IMR-90 (cell line): ENCODE measurements at regions not wholly inside any gene's neighbourhood (a gene's known extent, or its start where the extent isn't known, plus 50 kb on each side); places are given as distances from the start of the nearest gene placed in this dataset.

Source experiments
- ATAC-seq: fragments of 200-7000 bp; cut with Tn5 transposase; 2 replicates; pipeline ENCODE4 v1.9.1; 2020; ENCODE audit warnings: low read depth, mild to moderate bottlenecking, moderate library complexity
- BruUV-seq: library from RNA; stranded (reverse); fragments of 400-500 nt; replicated peaks from 2 replicates; lab custom pipeline; 2021; lab: Mats Ljungman, UMichigan
- CTCF ChIA-PET: fragments of 300-600 bp; formaldehyde crosslinking; extraction: SDS; loops from one replicate; lab custom pipeline; 2021; ENCODE audit warnings: antibody characterized with exemption; lab: Yijun Ruan, JAX
- POLR2A ChIA-PET: fragments of 300-600 bp; sonication (Branson Sonifier 250); formaldehyde crosslinking; loops from one replicate; lab custom pipeline; 2022; ENCODE audit warnings: antibody characterized with exemption; ENCODE audit not compliant: unreplicated experiment; lab: Charles Lee
- DNase-seq: peaks from one replicate; pipeline ENCODE4 v3.0.0; 2013
- H2AFZ ChIP-seq: replicated peaks from 2 replicates; pipeline ENCODE3; 2013; ENCODE audit warnings: low read length, mild to moderate bottlenecking; ENCODE audit not compliant: poor library complexity
- H2AK5ac ChIP-seq: 2 replicates; pipeline ENCODE4 v1.6.1; 2013; ENCODE audit warnings: low read depth, low read length, inconsistent platforms
- H2AK9ac ChIP-seq: replicated peaks from 2 replicates; pipeline ENCODE3; 2013; ENCODE audit warnings: mild to moderate bottlenecking, low read depth, low read length, moderate library complexity; ENCODE audit not compliant: poor library complexity
- H2BK120ac ChIP-seq: 2 replicates; pipeline ENCODE4 v1.6.1; 2013; ENCODE audit warnings: low read depth, low read length, inconsistent platforms
- H2BK15ac ChIP-seq: 3 replicates; pipeline ENCODE4 v1.6.1; 2013; ENCODE audit warnings: low read depth, low read length, inconsistent platforms
- H2BK20ac ChIP-seq: 2 replicates; pipeline ENCODE4 v1.6.1; 2013; ENCODE audit warnings: low read depth, mild to moderate bottlenecking, inconsistent platforms, low read length, moderate library complexity
- H2BK5ac ChIP-seq: 2 replicates; pipeline ENCODE4 v1.6.1; 2013; ENCODE audit warnings: mild to moderate bottlenecking, low read depth, low read length, inconsistent platforms; ENCODE audit not compliant: poor library complexity, severe bottlenecking
- H3K14ac ChIP-seq: replicated peaks from 2 replicates; pipeline ENCODE4 v1.6.1; 2013; ENCODE audit warnings: low read depth, low read length, inconsistent platforms
- H3K18ac ChIP-seq: 2 replicates; pipeline ENCODE4 v1.6.1; 2013; ENCODE audit warnings: low read depth, low read length, control low read depth
- H3K23ac ChIP-seq: 2 replicates; pipeline ENCODE4 v1.6.1; 2013; ENCODE audit warnings: low read depth, low read length, inconsistent platforms
- H3K27ac ChIP-seq: 2 replicates; pipeline ENCODE4 v1.5.1; 2013; ENCODE audit warnings: mild to moderate bottlenecking, control low read depth, low read length; ENCODE audit not compliant: insufficient read depth
- H3K27me3 ChIP-seq: 2 replicates; pipeline ENCODE4 v1.6.1; 2013; ENCODE audit warnings: low read length; ENCODE audit not compliant: control insufficient read depth, insufficient read depth
- H3K36me3 ChIP-seq: 2 replicates; pipeline ENCODE4 v1.6.1; 2013; ENCODE audit warnings: low read length, mixed read lengths; ENCODE audit not compliant: control insufficient read depth, insufficient read depth
- H3K4ac ChIP-seq: 2 replicates; pipeline ENCODE4 v1.6.1; 2013; ENCODE audit warnings: low read depth, low read length, inconsistent platforms
- H3K4me1 ChIP-seq: 2 replicates; pipeline ENCODE4 v1.6.1; 2013; ENCODE audit warnings: low read length, mixed read lengths; ENCODE audit not compliant: control insufficient read depth, insufficient read depth
- H3K4me2 ChIP-seq: 2 replicates; pipeline ENCODE4 v1.6.1; 2013; ENCODE audit warnings: low read depth, mild to moderate bottlenecking, control low read depth, low read length, moderate library complexity
- H3K4me3 ChIP-seq: 2 replicates; pipeline ENCODE4 v1.5.1; 2013; ENCODE audit warnings: low read depth, mild to moderate bottlenecking, control low read depth, low read length, moderate library complexity; ENCODE audit not compliant: insufficient read depth
- H3K56ac ChIP-seq: 2 replicates; pipeline ENCODE4 v1.6.1; 2013; ENCODE audit warnings: low read length, inconsistent platforms; ENCODE audit not compliant: insufficient read depth; ENCODE audit errors: extremely low read depth
- H3K79me1 ChIP-seq, 2 experiments: 2 replicates each; pipeline ENCODE4 v1.6.1; 2013; ENCODE audit warnings: low read length in 2 of 2, inconsistent platforms in 1 of 2, low read depth in 1 of 2
- H3K9ac ChIP-seq: 2 replicates; pipeline ENCODE4 v1.6.1; 2013; ENCODE audit warnings: low read depth, low read length, control low read depth
- H3K9me1 ChIP-seq: 2 replicates; pipeline ENCODE4 v1.6.1; 2013; ENCODE audit warnings: low read length, inconsistent platforms; ENCODE audit not compliant: insufficient read depth
- H3K9me3 ChIP-seq: 2 replicates; pipeline ENCODE4 v1.6.1; 2013; ENCODE audit warnings: low read length; ENCODE audit not compliant: control insufficient read depth, insufficient read depth
- H4K20me1 ChIP-seq: 2 replicates; pipeline ENCODE4 v1.6.1; 2013; ENCODE audit warnings: low read length, inconsistent platforms; ENCODE audit not compliant: insufficient read depth
- H4K5ac ChIP-seq: 2 replicates; pipeline ENCODE4 v1.6.1; 2013; ENCODE audit warnings: mild to moderate bottlenecking, low read depth, low read length, control low read depth
- H4K8ac ChIP-seq, 2 experiments: 2 replicates each; pipeline ENCODE4 v1.6.1; 2013; ENCODE audit warnings: low read depth in 2 of 2, low read length in 2 of 2, control low read depth in 1 of 2, inconsistent platforms in 1 of 2
- H4K91ac ChIP-seq: 2 replicates; pipeline ENCODE4 v1.6.1; 2013; ENCODE audit warnings: low read depth, low read length, inconsistent platforms; ENCODE audit not compliant: insufficient read depth
- BHLHE40 ChIP-seq: fragments of 150-350 bp; IDR thresholded peaks from 2 replicates; pipeline ENCODE4 v1.6.1; 2016; ENCODE audit warnings: mild to moderate bottlenecking, low read depth, low read length
- CEBPB ChIP-seq: IDR thresholded peaks from 2 replicates; pipeline ENCODE4 v1.6.1; 2012; ENCODE audit warnings: low read depth, low read length, improper control_type of control experiment
- CHD1 ChIP-seq: IDR thresholded peaks from 2 replicates; pipeline ENCODE4 v1.6.1; 2012; ENCODE audit warnings: low read depth, low read length, improper control_type of control experiment
- ELK1 ChIP-seq: fragments of 150-350 bp; IDR thresholded peaks from 2 replicates; pipeline ENCODE4 v1.6.1; 2016; ENCODE audit warnings: low read depth, mild to moderate bottlenecking, low read length, moderate library complexity, borderline replicate concordance
- MAZ ChIP-seq: IDR thresholded peaks from 2 replicates; pipeline ENCODE4 v1.6.1; 2012; ENCODE audit warnings: low read depth, mild to moderate bottlenecking, low read length, improper control_type of control experiment, moderate library complexity, borderline replicate concordance
- NFE2L2 ChIP-seq: fragments of 150-350 bp; IDR thresholded peaks from 2 replicates; pipeline ENCODE4 v1.6.1; 2016; ENCODE audit warnings: low read depth, mild to moderate bottlenecking, low read length
- RAD21 ChIP-seq: IDR thresholded peaks from 2 replicates; pipeline ENCODE4 v1.6.1; 2012; ENCODE audit warnings: low read length, improper control_type of control experiment
- RCOR1 ChIP-seq: IDR thresholded peaks from 2 replicates; pipeline ENCODE4 v1.6.1; 2012; ENCODE audit warnings: mild to moderate bottlenecking, low read length, improper control_type of control experiment; ENCODE audit not compliant: insufficient replicate concordance
- RFX5 ChIP-seq: IDR thresholded peaks from 2 replicates; pipeline ENCODE4 v1.8.0; 2012; ENCODE audit warnings: low read depth, mild to moderate bottlenecking, low read length, moderate library complexity
- WGBS, 2 experiments: methylation state at CpG; one replicate each; pipeline versions ENCODE4 v1.1.5 to v1.1.7; 2013; ENCODE audit warnings: missing lambda C conversion rate in 2 of 2; ENCODE audit not compliant: insufficient read length in 1 of 2; ENCODE audit errors: extremely low coverage in 2 of 2; 5-methylcytosine and 5-hydroxymethylcytosine counted together
- dilution Hi-C: fragments of 300-500 bp; cut with HindIII; formaldehyde crosslinking; loops from one replicate; pipeline ENCODE4 v1.14.3; 2018; ENCODE audit warnings: low sequenced_read_pairs; ENCODE audit not compliant: unreplicated experiment
- in situ Hi-C: fragments of 300-500 bp; cut with MboI; formaldehyde crosslinking; loops from 3 replicates; pipeline ENCODE4 v1.14.3; 2019; ENCODE audit warnings: low sequenced_read_pairs, inconsistent platforms, mixed read lengths
- intact Hi-C: fragments of 100-400 bp; cut with micrococcal nuclease; formaldehyde crosslinking; loops from 2 replicates; pipeline ENCODE4 v1.10.0; 2022
- TF ChIP-seq, protein P1 (sequence below): fragments of 150-350 bp; IDR thresholded peaks from 2 replicates; pipeline ENCODE4 v1.6.1; 2017; ENCODE audit warnings: mild to moderate bottlenecking, antibody characterized with exemption, low read length, low read depth

- H3K36me3 ChIP-seq, result no peaks in the 10 kb centered on the region
- no peaks in the 10 kb centered on the region for H3K27me3 ChIP-seq
- no peak overlapping the region for H2BK120ac ChIP-seq
- no peak overlapping the region for H4K91ac ChIP-seq
- H3K4me3 ChIP-seq, result no peak overlapping the region
- no peak overlapping the region for H3K4me2 ChIP-seq
- in situ Hi-C loops (no loop called here), intact Hi-C loops (no loop called here), dilution Hi-C loops (no loop called here)
- 60% methylated on average over 1 of the region's 9 CpGs; no CpG with 5 or more reads in 1 of the 2 experiments for WGBS, 2 experiments
- no peak overlapping the region for H2BK20ac ChIP-seq
- H3K9me1 ChIP-seq, result no peaks in the 10 kb centered on the region
- no peak overlapping the region for H2BK15ac ChIP-seq
- no peak overlapping the region for H3K56ac ChIP-seq
- no TSS peak for BruUV-seq
- H3K9ac ChIP-seq, result no peak overlapping the region
- no peak overlapping the region for H3K23ac ChIP-seq
- ChIA-PET CTCF (no interaction called here), POLR2A (no interaction called here)
- no peak overlapping the region for H4K5ac ChIP-seq
- no peaks in the 10 kb centered on the region for H3K4me1 ChIP-seq
- H3K18ac ChIP-seq, result no peak overlapping the region
- no peak overlapping the region for H3K27ac ChIP-seq
- TF ChIP-seq CHD1, result no peak
- no peak for TF ChIP-seq NFE2L2
- TF ChIP-seq, protein P1, sequence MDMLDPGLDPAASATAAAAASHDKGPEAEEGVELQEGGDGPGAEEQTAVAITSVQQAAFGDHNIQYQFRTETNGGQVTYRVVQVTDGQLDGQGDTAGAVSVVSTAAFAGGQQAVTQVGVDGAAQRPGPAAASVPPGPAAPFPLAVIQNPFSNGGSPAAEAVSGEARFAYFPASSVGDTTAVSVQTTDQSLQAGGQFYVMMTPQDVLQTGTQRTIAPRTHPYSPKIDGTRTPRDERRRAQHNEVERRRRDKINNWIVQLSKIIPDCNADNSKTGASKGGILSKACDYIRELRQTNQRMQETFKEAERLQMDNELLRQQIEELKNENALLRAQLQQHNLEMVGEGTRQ, result no peak
- TF ChIP-seq RAD21, result no peak
- no peak for TF ChIP-seq CEBPB
- no peak for TF ChIP-seq BHLHE40
- TF ChIP-seq RFX5, result no peak
- no peak for TF ChIP-seq MAZ
- no peak for TF ChIP-seq RCOR1
- TF ChIP-seq ELK1, result no peak
- no peak overlapping the region for H2AFZ ChIP-seq
- no peak overlapping the region for H3K14ac ChIP-seq
- no peak overlapping the region for H4K8ac ChIP-seq
- H2AK5ac ChIP-seq, result no peak overlapping the region
- no peak for DNase-seq
- peaks cover 20% of the 10 kb centered on the region; the same call in 1 of the 2 replicates for H3K9me3 ChIP-seq
- no peak overlapping the region for H3K4ac ChIP-seq
- no peaks in the 10 kb centered on the region for H4K20me1 ChIP-seq
- no peak overlapping the region for H2AK9ac ChIP-seq
- no peak for ATAC-seq
- H2BK5ac ChIP-seq, result no peak overlapping the region
- no peaks in the 10 kb centered on the region for H3K79me1 ChIP-seq
These were observed 175.0 kb upstream of the TMEM132C start for GRCh38 chr12:128091951-128092382.
